OCI-LY7 (cell line): ENCODE measurements at regions not wholly inside any gene's neighbourhood (a gene's known extent, or its start where the extent isn't known, plus 50 kb on each side); places are given as distances from the start of the nearest gene placed in this dataset.
"Not testable (repeated sequence)": the region's sequence is repeated elsewhere in the genome, so short reads cannot be mapped to it uniquely, and the experiment has no call there.

Source experiments
- EZH2phosphoT487 ChIP-seq: fragments of 200-600 bp; sonication (generic); IDR thresholded peaks from 2 replicates; pipeline ENCODE4 v1.6.1; 2018; ENCODE audit warnings: low read depth, borderline replicate concordance, mild to moderate bottlenecking, mixed run types, antibody characterized with exemption, low read length, moderate library complexity, mixed read lengths
- TF ChIP-seq, protein P1 (sequence below): fragments of 200-600 bp; sonication (generic); conservative IDR thresholded peaks from 2 replicates; pipeline ENCODE4 v1.5.1; 2014; ENCODE audit warnings: mild to moderate bottlenecking, antibody characterized with exemption, low read length, moderate library complexity, mixed read lengths

DNA sequence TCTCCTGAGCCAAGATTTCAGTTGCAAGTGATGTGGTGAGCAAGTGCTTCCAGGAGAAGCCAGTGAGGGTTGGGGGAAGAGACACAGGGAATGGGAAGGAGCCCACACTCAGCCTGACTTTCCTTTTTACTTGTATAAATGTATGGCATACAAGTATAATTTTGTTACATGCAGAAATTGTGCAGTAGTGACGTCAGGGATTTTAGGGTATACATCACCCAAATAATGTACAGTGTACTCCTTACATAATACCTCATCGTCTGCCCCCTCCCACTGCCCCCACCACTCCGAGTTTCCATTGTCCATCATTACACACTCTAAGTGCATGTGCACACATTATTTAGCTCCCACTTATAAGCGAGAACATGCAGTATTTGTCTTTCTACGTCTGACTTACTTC lies 68.7 kb upstream of the GBA3 start:
- TF ChIP-seq, protein P1, sequence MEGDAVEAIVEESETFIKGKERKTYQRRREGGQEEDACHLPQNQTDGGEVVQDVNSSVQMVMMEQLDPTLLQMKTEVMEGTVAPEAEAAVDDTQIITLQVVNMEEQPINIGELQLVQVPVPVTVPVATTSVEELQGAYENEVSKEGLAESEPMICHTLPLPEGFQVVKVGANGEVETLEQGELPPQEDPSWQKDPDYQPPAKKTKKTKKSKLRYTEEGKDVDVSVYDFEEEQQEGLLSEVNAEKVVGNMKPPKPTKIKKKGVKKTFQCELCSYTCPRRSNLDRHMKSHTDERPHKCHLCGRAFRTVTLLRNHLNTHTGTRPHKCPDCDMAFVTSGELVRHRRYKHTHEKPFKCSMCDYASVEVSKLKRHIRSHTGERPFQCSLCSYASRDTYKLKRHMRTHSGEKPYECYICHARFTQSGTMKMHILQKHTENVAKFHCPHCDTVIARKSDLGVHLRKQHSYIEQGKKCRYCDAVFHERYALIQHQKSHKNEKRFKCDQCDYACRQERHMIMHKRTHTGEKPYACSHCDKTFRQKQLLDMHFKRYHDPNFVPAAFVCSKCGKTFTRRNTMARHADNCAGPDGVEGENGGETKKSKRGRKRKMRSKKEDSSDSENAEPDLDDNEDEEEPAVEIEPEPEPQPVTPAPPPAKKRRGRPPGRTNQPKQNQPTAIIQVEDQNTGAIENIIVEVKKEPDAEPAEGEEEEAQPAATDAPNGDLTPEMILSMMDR: not testable (repeated sequence)
- TF ChIP-seq EZH2phosphoT487: not testable (repeated sequence)
